ENCODE measurements at regions not wholly inside any gene's neighbourhood (a gene's known extent, or its start where the extent isn't known, plus 50 kb on each side); places are given as distances from the start of the nearest gene placed in this dataset.

- Histone ChIP-seq H3K9ac (ENCODE audit: low read depth in 1 of 2, low read length in 2 of 2) (no peak overlapping the region), H3K4me1 (ENCODE audit: control insufficient read depth in 4 of 4, insufficient read depth in 4 of 4, low read length in 3 of 4) (no peaks in the 10 kb centered on the region), H3K4me3 (ENCODE audit: low read depth in 1 of 3, low read length in 3 of 3) (no peak overlapping the region), H3K27me3 (ENCODE audit: control insufficient read depth in 4 of 4, insufficient read depth in 4 of 4, low read length in 3 of 4) (peaks cover 0 to 6% (median 0%) of the 10 kb centered on the region in 4 donors), H3K36me3 (ENCODE audit: control insufficient read depth in 4 of 4, insufficient read depth in 3 of 4, low read depth in 1 of 4, low read length in 3 of 4) (no peaks in the 10 kb centered on the region), H3K9me3 (ENCODE audit: control insufficient read depth in 4 of 4, low read length in 3 of 4) (no peaks in the 10 kb centered on the region), H3K27ac (ENCODE audit: low read depth in 1 of 2, low read length in 2 of 2) (no peak overlapping the region)
- no peak for DNase-seq (ENCODE audit: low spot score)
- TF ChIP-seq RXRA (IDR thresholded peaks at IDR 0.05) (no peak), FOXA2 (IDR thresholded peaks at IDR 0.05) (no peak), ATF3 (IDR thresholded peaks at IDR 0.05) (no peak), RAD21 (IDR thresholded peaks at IDR 0.05) (no peak), CTCF (IDR thresholded peaks at IDR 0.05; ENCODE audit: low read depth, low read length, missing input control) (no peak), EGR1 (IDR thresholded peaks at IDR 0.05; ENCODE audit: low read depth in 2 of 2) (no peak), REST (IDR thresholded peaks at IDR 0.05) (no peak), JUND (IDR thresholded peaks at IDR 0.05) (no peak), FOXA1 (IDR thresholded peaks at IDR 0.05) (no peak), HNF4G (IDR thresholded peaks at IDR 0.05) (no peak), YY1 (IDR thresholded peaks at IDR 0.05) (no peak), GABPA (IDR thresholded peaks at IDR 0.05 in 1 of 2, conservative IDR thresholded peaks at IDR 0.05 in 1 of 2) (no peak), NR2F2 (IDR thresholded peaks at IDR 0.05) (no peak), SP1 (IDR thresholded peaks at IDR 0.05) (no peak), HNF4A (conservative IDR thresholded peaks at IDR 0.05) (no peak), TAF1 (conservative IDR thresholded peaks at IDR 0.05) (no peak)
- TF ChIP-seq, protein P1, sequence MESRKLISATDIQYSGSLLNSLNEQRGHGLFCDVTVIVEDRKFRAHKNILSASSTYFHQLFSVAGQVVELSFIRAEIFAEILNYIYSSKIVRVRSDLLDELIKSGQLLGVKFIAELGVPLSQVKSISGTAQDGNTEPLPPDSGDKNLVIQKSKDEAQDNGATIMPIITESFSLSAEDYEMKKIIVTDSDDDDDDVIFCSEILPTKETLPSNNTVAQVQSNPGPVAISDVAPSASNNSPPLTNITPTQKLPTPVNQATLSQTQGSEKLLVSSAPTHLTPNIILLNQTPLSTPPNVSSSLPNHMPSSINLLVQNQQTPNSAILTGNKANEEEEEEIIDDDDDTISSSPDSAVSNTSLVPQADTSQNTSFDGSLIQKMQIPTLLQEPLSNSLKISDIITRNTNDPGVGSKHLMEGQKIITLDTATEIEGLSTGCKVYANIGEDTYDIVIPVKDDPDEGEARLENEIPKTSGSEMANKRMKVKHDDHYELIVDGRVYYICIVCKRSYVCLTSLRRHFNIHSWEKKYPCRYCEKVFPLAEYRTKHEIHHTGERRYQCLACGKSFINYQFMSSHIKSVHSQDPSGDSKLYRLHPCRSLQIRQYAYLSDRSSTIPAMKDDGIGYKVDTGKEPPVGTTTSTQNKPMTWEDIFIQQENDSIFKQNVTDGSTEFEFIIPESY (IDR thresholded peaks at IDR 0.05): no peak
- TF ChIP-seq, protein P2, sequence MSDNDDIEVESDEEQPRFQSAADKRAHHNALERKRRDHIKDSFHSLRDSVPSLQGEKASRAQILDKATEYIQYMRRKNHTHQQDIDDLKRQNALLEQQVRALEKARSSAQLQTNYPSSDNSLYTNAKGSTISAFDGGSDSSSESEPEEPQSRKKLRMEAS (IDR thresholded peaks at IDR 0.05): no peak
- WGBS: 83% methylated on average over 6 of the region's 6 CpGs
These were observed 98.9 kb upstream of the TNC start for GRCh38 chr9:115216873-115217272.

Data from liver (tissue), 8 donors.